ENCODE measurements at regions not wholly inside any gene's neighbourhood (a gene's known extent, or its start where the extent isn't known, plus 50 kb on each side); places are given as distances from the start of the nearest gene placed in this dataset.

DNA sequence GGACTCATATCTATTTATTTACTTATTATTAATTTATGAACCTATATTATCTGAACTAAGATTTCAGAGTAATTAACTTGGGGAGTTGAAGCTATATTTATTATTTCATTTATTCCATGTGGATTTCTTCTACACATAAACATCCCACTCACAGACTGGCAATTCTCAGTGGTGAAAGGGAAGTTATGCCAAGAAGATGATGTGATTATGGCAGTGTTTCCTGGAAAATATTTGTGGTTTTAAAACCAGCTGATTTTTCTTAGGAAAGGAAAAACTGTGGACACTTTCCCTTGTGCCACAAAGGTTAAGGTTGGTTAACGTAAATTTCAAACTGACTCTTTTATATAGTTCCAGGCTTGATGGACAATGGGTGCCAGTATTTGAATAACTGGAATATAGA, 513.1 kb downstream of the SLITRK6 start:
- TF ChIP-seq GATA3 (IDR thresholded peaks at IDR 0.05; ENCODE audit: low read depth, low read length) = no peak
- TF ChIP-seq GATA2 (IDR thresholded peaks at IDR 0.05; ENCODE audit: low read depth, low read length) = no peak
